Forelimb muscle (tissue), 1 donor: ENCODE measurements at regions not wholly inside any gene's neighbourhood (a gene's known extent, or its start where the extent isn't known, plus 50 kb on each side); places are given as distances from the start of the nearest gene placed in this dataset.
"Not testable (repeated sequence)": the region's sequence is repeated elsewhere in the genome, so short reads cannot be mapped to it uniquely, and the experiment has no call there.

Source experiments
- DNase-seq: peaks from one replicate; pipeline ENCODE4 v3.0.0-alpha.2; 2013; ENCODE audit warnings: low read depth

- DNase-seq: no peak
Observed at GRCh38 chr18:5720132-5720531, 175.2 kb downstream of the TMEM200C start.

GRCh38 chr18:5717256-5717655, 173.5 kb upstream of the EPB41L3 start:
- DNase-seq: no peak

GRCh38 chr18:5710676-5711075, 166.9 kb upstream of the EPB41L3 start:
- no peak for DNase-seq

DNA sequence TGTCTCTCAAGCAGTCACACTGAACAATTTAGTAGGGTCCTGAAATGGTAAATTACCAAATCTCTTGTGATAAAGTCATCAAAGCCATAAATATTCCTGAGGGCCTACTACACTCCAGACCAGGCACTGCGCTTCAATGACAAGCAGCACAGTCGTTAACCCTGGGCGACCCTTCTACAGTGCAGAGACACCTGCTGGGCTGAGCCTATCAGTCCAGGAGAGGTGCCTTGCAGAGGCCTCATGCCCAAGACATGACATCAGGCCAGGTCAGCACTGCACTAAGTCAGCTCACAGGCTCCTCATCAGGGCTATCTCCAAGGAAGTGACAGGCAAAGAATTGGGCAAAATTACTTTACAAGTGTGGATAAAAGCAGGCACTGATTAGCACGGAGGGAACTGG, 166.4 kb upstream of the EPB41L3 start:
- no peak for DNase-seq

- no peak for DNase-seq
Observed at GRCh38 chr18:5709476-5710095, 165.8 kb upstream of the EPB41L3 start.

DNA sequence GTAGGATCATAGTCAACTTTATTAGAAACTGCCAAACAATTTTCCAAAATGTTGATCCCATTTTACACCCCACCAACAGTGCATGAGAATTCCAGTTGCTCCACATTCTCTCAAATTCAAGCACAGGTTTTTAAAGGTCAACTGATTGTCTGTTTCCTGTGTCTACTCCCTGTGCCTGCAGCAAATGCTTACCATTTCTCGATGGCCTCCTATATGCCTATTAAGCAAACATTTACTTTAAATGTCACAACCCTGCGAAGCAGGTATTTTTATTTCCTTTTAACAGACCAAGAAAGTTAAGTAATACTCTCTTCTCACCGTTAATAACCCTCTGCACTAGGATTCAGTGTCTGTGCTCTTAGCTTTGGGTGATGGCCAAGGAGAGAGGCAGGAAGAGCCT, 163.8 kb upstream of the EPB41L3 start:
- DNase-seq: no peak

- no peak for DNase-seq
Observed at GRCh38 chr18:5705393-5705792, 161.6 kb upstream of the EPB41L3 start.

DNA sequence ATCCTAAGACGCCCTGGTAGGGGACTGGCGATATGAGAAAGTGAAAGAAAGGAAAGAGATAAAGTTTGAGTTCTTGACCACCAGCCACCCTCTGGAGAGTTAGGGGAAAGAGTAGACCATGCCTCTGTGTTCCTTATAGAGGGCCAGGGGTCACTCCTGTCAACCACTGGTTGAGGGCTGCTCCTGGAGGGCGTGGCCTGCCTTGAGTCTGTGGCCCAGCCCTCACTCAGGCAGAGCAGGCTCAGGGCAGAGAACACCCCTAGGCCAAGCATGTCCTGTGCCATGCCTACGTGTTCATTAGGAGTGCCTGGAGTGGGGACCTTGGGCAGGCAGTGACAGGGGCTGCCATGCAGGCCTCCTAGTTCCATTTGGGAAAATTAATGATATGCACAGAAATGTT, 161.1 kb upstream of the EPB41L3 start:
- DNase-seq: no peak

DNA sequence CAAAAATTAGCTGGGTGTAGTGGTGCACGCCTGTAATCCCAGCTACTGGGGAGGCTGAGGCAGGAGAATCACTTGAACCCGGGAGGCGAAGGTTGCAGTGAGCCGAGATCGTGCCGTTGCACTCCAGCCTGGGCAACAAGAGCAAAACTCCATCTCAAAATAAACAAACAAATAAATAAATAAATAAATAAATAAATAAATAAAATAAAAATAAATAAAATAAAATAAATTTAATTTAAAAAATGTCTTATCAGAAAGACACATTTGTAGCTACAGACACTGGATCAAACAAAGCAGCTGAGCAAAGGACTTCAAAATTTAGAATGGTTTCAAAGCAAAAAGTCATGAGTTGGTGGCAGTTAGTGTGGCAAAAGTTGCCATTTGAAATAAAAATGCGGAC, 158.2 kb upstream of the EPB41L3 start:
- not testable (repeated sequence) for DNase-seq

DNA sequence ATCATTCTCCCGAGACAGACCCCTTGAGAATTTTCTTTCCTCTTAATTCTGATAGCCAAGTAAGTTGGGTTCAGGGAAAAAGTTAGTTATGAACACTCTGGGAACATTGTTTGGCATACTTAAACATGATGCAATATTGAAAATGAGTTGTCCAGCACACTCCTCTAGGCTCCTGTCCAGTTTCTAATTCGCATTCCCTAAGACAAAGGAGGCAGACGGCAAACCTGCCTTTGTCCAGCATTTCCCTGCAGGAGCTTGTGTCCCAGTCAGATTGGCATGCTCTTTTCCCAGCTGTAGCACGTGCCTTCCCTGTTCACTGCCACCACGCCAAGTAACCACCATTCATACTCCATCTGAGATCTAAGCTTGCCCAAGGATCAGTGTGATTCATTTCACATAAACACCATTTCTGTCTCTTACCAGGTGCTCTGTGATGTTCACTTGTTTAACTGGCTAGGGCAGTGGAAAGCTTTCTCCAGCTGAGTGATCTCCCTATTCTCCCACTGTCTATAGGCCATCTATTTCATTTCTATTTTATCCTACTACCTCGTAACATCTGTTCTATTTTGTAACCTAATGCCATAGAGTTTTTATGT, 150.0 kb upstream of the EPB41L3 start:
- peak; percentile 65 for DNase-seq

GRCh38 chr18:5678779-5679406, 135.1 kb upstream of the EPB41L3 start:
- DNase-seq: no peak

DNA sequence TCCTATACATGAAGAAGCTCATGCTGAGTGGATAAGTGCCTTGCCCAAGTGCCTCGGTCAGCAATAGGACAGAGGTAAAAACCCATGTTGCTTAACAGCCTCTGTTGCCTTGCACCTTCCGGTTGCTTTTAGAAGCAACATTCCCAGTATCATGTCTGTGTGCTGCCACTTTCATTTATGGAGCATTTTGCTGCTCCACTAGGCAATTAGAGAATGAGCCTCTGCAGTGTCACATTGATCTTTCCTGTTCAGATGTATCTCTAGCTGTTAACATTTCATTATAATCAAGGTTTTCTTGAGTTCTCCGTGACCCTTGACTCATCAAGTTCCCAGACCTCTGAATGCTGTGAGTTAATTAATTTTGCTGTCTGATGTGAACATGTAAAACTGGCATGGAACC, 134.5 kb upstream of the EPB41L3 start:
- no peak for DNase-seq

DNA sequence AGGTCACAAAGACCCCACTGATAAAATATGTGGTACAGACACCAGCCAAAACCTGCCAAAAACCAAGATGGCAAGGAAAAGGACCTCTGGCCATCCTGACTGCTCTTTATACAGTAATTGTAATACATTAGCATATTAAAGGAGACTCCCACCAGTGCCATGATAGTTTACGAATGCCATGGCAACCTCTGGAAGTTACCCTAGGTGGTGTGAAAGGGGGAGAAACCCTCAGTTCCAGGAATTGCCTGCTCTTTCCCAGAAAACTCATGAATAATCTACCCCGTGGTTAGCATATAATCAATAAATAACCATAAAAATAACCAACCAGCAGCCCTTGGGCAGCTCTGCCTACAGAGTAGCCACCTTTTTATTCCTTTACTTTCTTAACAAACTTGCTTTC, 129.8 kb upstream of the EPB41L3 start:
- no peak for DNase-seq

- no peak for DNase-seq
Observed at GRCh38 chr18:5669585-5669984, 125.8 kb upstream of the EPB41L3 start.

DNA sequence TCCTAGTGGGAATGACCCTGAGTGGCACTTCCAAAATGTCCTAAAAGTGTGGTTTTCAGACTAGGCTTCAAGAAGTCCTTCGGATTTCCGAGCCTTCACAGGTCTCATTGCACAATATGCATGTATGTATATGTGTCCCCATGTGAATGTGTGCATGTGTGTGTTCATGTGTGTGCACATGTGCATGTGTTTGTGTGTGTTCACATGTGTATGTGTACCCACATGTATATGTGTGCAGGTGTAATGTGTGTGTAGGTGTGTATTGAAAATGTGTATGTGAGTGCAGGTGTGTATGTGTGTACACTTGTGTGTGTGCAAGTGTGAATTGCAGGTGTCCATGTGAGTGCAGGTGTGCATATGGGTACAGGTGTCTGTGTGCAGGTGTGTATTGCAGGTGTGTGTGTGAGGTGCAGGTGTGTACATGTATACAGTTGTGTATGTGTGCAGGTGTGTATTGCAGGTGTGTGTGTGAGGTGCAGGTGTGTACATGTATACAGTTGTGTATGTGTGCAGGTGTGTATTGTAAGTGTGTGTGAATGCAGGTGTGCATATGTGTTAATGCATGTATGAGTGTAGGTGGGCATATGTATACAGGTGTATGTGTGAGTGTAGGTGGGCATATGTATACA, 124.4 kb upstream of the EPB41L3 start:
- DNase-seq: no peak

DNA sequence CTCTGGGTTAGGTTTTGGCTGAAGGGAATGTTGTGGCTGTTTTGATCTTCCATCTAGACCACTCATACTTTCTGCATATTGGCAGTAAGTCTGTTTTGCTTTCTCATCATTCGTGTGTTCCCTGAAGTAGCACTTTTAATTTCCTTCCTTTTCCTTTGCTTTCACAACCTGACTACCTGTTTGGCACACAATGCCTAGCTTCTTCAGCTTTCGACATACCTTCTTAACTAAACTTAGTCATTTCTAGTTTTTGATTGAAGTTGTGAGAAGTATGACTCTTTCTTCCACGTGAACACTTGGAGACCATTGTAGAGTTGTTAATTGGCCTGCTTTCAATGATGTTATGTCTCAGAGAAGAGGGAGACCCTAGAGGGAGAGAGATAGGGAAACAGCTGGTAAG, 123.6 kb upstream of the EPB41L3 start:
- no peak for DNase-seq

GRCh38 chr18:5662586-5663090, 118.8 kb upstream of the EPB41L3 start:
- DNase-seq: no peak

DNA sequence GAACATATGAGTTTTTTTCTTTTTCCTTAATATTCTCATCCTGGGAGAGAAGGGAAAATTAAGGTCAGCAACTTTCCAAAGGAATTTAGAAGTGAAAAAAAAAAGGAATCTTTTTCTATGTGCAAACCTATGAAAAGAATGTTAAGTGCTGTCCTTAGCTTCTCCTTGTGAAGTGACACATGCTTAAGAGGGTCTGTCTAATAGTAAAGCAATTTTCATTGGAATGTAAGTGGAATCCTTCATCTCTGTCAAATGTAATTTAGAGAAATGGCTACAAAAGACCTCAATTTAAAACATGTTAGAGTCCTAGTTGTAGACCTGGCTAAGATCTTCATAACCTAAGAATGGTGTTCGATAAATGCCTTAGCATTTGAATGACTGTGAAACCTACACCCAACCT, 117.4 kb upstream of the EPB41L3 start:
- no peak for DNase-seq

- DNase-seq: no peak
Observed at GRCh38 chr18:5653802-5654201, 110.0 kb upstream of the EPB41L3 start.

- no peak for DNase-seq
Observed at GRCh38 chr18:5651736-5652135, 107.9 kb upstream of the EPB41L3 start.

DNA sequence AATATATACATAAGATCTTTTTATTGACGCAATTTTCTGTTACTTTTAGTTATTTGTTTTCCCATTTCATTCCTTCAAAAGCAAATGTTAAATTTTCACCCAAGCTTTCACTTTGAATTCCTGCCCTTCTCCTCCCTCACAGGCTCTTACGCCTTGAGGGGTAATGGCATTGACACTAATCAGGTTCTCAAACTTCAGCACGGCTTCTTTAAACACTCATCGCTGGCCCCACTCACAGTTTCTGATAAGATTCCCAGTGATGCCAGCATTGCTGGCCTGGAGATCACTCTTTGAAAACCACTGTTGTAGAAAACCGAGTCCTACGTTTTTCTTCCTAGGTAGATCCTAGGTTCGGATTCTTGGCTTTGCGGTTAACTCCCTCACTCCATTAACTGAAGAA, 105.6 kb upstream of the EPB41L3 start:
- DNase-seq: no peak

DNA sequence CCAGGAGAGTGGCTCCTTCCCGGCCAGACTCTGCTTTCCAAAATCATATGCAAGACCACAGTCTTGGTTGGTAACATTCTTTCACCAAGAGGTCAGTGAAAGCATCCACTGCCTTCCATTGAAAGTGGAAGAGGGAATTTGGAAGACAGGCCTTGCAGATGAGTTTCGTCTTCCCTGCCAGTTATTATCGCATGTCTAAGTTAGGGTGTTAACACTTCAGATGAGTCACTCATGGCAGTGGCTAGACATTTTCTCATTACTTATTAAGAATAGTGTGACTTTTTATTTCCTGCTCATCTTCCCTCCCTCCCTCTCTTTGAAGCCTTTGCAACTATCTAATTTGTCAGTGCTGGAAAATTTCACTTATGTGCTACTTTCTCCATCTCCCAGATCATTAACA, 102.9 kb upstream of the EPB41L3 start:
- DNase-seq: no peak

GRCh38 chr18:5643288-5643687, 99.5 kb upstream of the EPB41L3 start:
- DNase-seq: no peak
